Large intestine (tissue), 3 donors: ENCODE measurements at regions not wholly inside any gene's neighbourhood (a gene's known extent, or its start where the extent isn't known, plus 50 kb on each side); places are given as distances from the start of the nearest gene placed in this dataset.

ENCODE experiments used
- DNase-seq, 2 donors: peaks; one replicate each; pipeline versions ENCODE4 v3.0.0 to v3.0.0-alpha.2; 2013
- H3K27ac ChIP-seq: one replicate; pipeline ENCODE4 v1.5.1; 2013; ENCODE audit warnings: low read length
- H3K27me3 ChIP-seq: 2 replicates; pipeline ENCODE4 v1.6.1; 2013; ENCODE audit warnings: low read length; ENCODE audit not compliant: control insufficient read depth, insufficient read depth
- H3K36me3 ChIP-seq: 2 replicates; pipeline ENCODE4 v1.6.1; 2013; ENCODE audit warnings: low read length; ENCODE audit not compliant: control insufficient read depth, insufficient read depth
- H3K4me1 ChIP-seq: one replicate; pipeline ENCODE4 v1.6.1; 2013; ENCODE audit warnings: low read length; ENCODE audit not compliant: control insufficient read depth, insufficient read depth
- H3K4me3 ChIP-seq: one replicate; pipeline ENCODE4 v1.5.1; 2013; ENCODE audit warnings: low read length
- H3K9me3 ChIP-seq: one replicate; pipeline ENCODE4 v1.6.1; 2013; ENCODE audit warnings: mild to moderate bottlenecking, low read depth, low read length, moderate library complexity; ENCODE audit not compliant: control insufficient read depth
- whole genome bisulfite sequencing: methylation state at CpG from one replicate; pipeline ENCODE4 v1.1.5; 2013; ENCODE audit warnings: low lambda C conversion rate; ENCODE audit not compliant: insufficient coverage; 5-methylcytosine and 5-hydroxymethylcytosine counted together

- Histone ChIP-seq H3K4me1 (no peaks in the 10 kb centered on the region), H3K36me3 (no peaks in the 10 kb centered on the region), H3K4me3 (no peak overlapping the region), H3K27ac (no peak overlapping the region), H3K27me3 (no peaks in the 10 kb centered on the region), H3K9me3 (no peaks in the 10 kb centered on the region)
- WGBS, result 83% methylated on average over 1 of the region's 5 CpGs
- no peak for DNase-seq
Observed at GRCh38 chr12:11962860-11963259, 107.9 kb upstream of the BCL2L14 start.

- Histone ChIP-seq H3K27me3 (no peaks in the 10 kb centered on the region), H3K4me1 (no peaks in the 10 kb centered on the region), H3K36me3 (no peaks in the 10 kb centered on the region), H3K9me3 (no peaks in the 10 kb centered on the region), H3K4me3 (no peak overlapping the region), H3K27ac (no peak overlapping the region)
- no peak for DNase-seq
- no CpG with 5 or more reads among the region's 12 CpGs for WGBS
Observed at GRCh38 chr12:11963841-11964471, 106.8 kb upstream of the BCL2L14 start.

GRCh38 chr12:11965258-11965910 is 105.4 kb upstream of the BCL2L14 start:
- H3K27ac ChIP-seq, result no peak overlapping the region
- no peaks in the 10 kb centered on the region for H3K36me3 ChIP-seq
- no peaks in the 10 kb centered on the region for H3K4me1 ChIP-seq
- no peaks in the 10 kb centered on the region for H3K9me3 ChIP-seq
- no peak overlapping the region for H3K4me3 ChIP-seq
- WGBS, result no CpG with 5 or more reads among the region's 9 CpGs
- no peak for DNase-seq
- H3K27me3 ChIP-seq, result no peaks in the 10 kb centered on the region

GRCh38 chr12:11967376-11968047 is 103.2 kb upstream of the BCL2L14 start:
- no CpG with 5 or more reads among the region's 9 CpGs for WGBS
- no peaks in the 10 kb centered on the region for H3K4me1 ChIP-seq
- no peak for DNase-seq
- H3K4me3 ChIP-seq, result no peak overlapping the region
- H3K36me3 ChIP-seq, result no peaks in the 10 kb centered on the region
- no peaks in the 10 kb centered on the region for H3K9me3 ChIP-seq
- H3K27ac ChIP-seq, result no peak overlapping the region
- H3K27me3 ChIP-seq, result no peaks in the 10 kb centered on the region

GRCh38 chr12:11968048-11968383 is 102.7 kb upstream of the BCL2L14 start:
- Histone ChIP-seq H3K4me3 (no peak overlapping the region), H3K27me3 (no peaks in the 10 kb centered on the region), H3K27ac (no peak overlapping the region), H3K36me3 (no peaks in the 10 kb centered on the region), H3K9me3 (no peaks in the 10 kb centered on the region), H3K4me1 (no peaks in the 10 kb centered on the region)
- no peak for DNase-seq
- 0% methylated on average over 1 of the region's 5 CpGs for WGBS

- DNase-seq, result no peak
- Histone ChIP-seq H3K27ac (no peak overlapping the region), H3K4me1 (no peaks in the 10 kb centered on the region), H3K4me3 (no peak overlapping the region), H3K27me3 (no peaks in the 10 kb centered on the region), H3K36me3 (no peaks in the 10 kb centered on the region), H3K9me3 (no peaks in the 10 kb centered on the region)
- WGBS, result no CpG with 5 or more reads among the region's 7 CpGs
Observed at GRCh38 chr12:11968516-11968915, 102.2 kb upstream of the BCL2L14 start.

GRCh38 chr12:11969437-11970154 is 101.1 kb upstream of the BCL2L14 start:
- no CpG with 5 or more reads among the region's 8 CpGs for WGBS
- Histone ChIP-seq H3K4me3 (no peak overlapping the region), H3K4me1 (no peaks in the 10 kb centered on the region), H3K9me3 (no peaks in the 10 kb centered on the region), H3K27me3 (no peaks in the 10 kb centered on the region), H3K36me3 (no peaks in the 10 kb centered on the region), H3K27ac (no peak overlapping the region)
- DNase-seq, result no peak

- Histone ChIP-seq H3K4me1 (no peaks in the 10 kb centered on the region), H3K27ac (no peak overlapping the region), H3K4me3 (no peak overlapping the region), H3K9me3 (no peaks in the 10 kb centered on the region), H3K36me3 (no peaks in the 10 kb centered on the region), H3K27me3 (no peaks in the 10 kb centered on the region)
- 80% methylated on average over 1 of the region's 4 CpGs for WGBS
- DNase-seq, result no peak
Observed at GRCh38 chr12:11970155-11970520, 100.6 kb upstream of the BCL2L14 start.

GRCh38 chr12:11973396-11973795 is 97.3 kb upstream of the BCL2L14 start:
- Histone ChIP-seq H3K36me3 (no peaks in the 10 kb centered on the region), H3K9me3 (no peaks in the 10 kb centered on the region)
- 70% methylated on average over 2 of the region's 6 CpGs for WGBS

GRCh38 chr12:11976005-11976404 is 94.7 kb upstream of the BCL2L14 start:
- no peak overlapping the region for H3K4me3 ChIP-seq
- WGBS, result 67% methylated on average over 3 of the region's 4 CpGs
- H3K9me3 ChIP-seq, result no peaks in the 10 kb centered on the region
- no peaks in the 10 kb centered on the region for H3K36me3 ChIP-seq
- H3K27ac ChIP-seq, result no peak overlapping the region
- H3K4me1 ChIP-seq, result no peaks in the 10 kb centered on the region
- peaks cover 2% of the 10 kb centered on the region for H3K27me3 ChIP-seq
- no peak for DNase-seq

More at GRCh38 chr12:11973396-11973795, 97.3 kb upstream of the BCL2L14 start:
- H3K4me3 ChIP-seq, result no peak overlapping the region
- H3K27me3 ChIP-seq, result no peaks in the 10 kb centered on the region
- no peak overlapping the region for H3K27ac ChIP-seq
- no peaks in the 10 kb centered on the region for H3K4me1 ChIP-seq
- DNase-seq, result no peak
